NCI-H524 treated with DMSO at 0.1 percent for 48 hours (cell line): ENCODE measurements at regions not wholly inside any gene's neighbourhood (a gene's known extent, or its start where the extent isn't known, plus 50 kb on each side); places are given as distances from the start of the nearest gene placed in this dataset.

ENCODE experiments used
- DNase-seq: peaks from one replicate; lab custom pipeline; 2025; lab: John Stamatoyannopoulos, UW

GRCh38 chr11:111091321-111091938 lies 154.1 kb upstream of the POU2AF2 start:
- no peak for DNase-seq

- DNase-seq: no peak
These were observed 155.8 kb upstream of the POU2AF2 start for GRCh38 chr11:111089759-111090158.

- DNase-seq: no peak
These were observed 156.6 kb upstream of the POU2AF2 start for GRCh38 chr11:111088847-111089355.

GRCh38 chr11:111086058-111086457 lies 159.5 kb upstream of the POU2AF2 start:
- DNase-seq: no peak

- DNase-seq: no peak
These were observed 162.9 kb upstream of the POU2AF2 start for GRCh38 chr11:111082664-111083063.

GRCh38 chr11:111081021-111081511 lies 164.5 kb upstream of the POU2AF2 start:
- DNase-seq: no peak

- no peak for DNase-seq
These were observed 167.8 kb upstream of the POU2AF2 start for GRCh38 chr11:111077530-111078322.

GRCh38 chr11:111069066-111069465 lies 176.5 kb upstream of the POU2AF2 start:
- no peak for DNase-seq

- no peak for DNase-seq
These were observed 177.5 kb upstream of the POU2AF2 start for GRCh38 chr11:111067994-111068393.

- no peak for DNase-seq
These were observed 178.7 kb upstream of the POU2AF2 start for GRCh38 chr11:111066846-111067245.

- no peak for DNase-seq
These were observed 181.6 kb upstream of the POU2AF2 start for GRCh38 chr11:111063726-111064517.

GRCh38 chr11:111062420-111062819 lies 183.1 kb upstream of the POU2AF2 start:
- DNase-seq: no peak

GRCh38 chr11:111059726-111060125 lies 185.8 kb upstream of the POU2AF2 start:
- no peak for DNase-seq

GRCh38 chr11:111049131-111049530 lies 196.4 kb upstream of the POU2AF2 start:
- DNase-seq: no peak

GRCh38 chr11:111047374-111047773 lies 198.2 kb upstream of the POU2AF2 start:
- DNase-seq: no peak

GRCh38 chr11:111046291-111046690 lies 199.2 kb upstream of the POU2AF2 start:
- no peak for DNase-seq

- no peak for DNase-seq
These were observed 199.7 kb upstream of the POU2AF2 start for GRCh38 chr11:111045874-111046273.

- no peak for DNase-seq
These were observed 200.1 kb upstream of the POU2AF2 start for GRCh38 chr11:111045407-111045803.

GRCh38 chr11:111044751-111045406 lies 200.6 kb upstream of the POU2AF2 start:
- no peak for DNase-seq

GRCh38 chr11:111039982-111040381 lies 205.5 kb upstream of the POU2AF2 start:
- no peak for DNase-seq

- DNase-seq: no peak
These were observed 209.8 kb upstream of the POU2AF2 start for GRCh38 chr11:111035746-111036145.

- no peak for DNase-seq
These were observed 219.3 kb upstream of the POU2AF2 start for GRCh38 chr11:111026241-111026640.
